ENCODE measurements at regions not wholly inside any gene's neighbourhood (a gene's known extent, or its start where the extent isn't known, plus 50 kb on each side); places are given as distances from the start of the nearest gene placed in this dataset.

GRCh38 chrX:39749728-39750127, 348.0 kb downstream of the BCOR start:
- no peaks in the 10 kb centered on the region for H3K9me3 ChIP-seq (ENCODE audit: low read length)
- H3K9me2 ChIP-seq (ENCODE audit: insufficient read depth, low read length) = no peaks in the 10 kb centered on the region
- H3K27me3 ChIP-seq (ENCODE audit: insufficient read depth, low read depth, low read length) = no peaks in the 10 kb centered on the region

GRCh38 chrX:39750256-39750790, 347.4 kb downstream of the BCOR start:
- H3K36me3 ChIP-seq (ENCODE audit: insufficient read depth, low read length) = no peaks in the 10 kb centered on the region
- H3K4me2 ChIP-seq (ENCODE audit: low read length) = no peak overlapping the region
- no peak overlapping the region for H3K4me3 ChIP-seq (ENCODE audit: low read length)
- no peak overlapping the region for H3K27ac ChIP-seq (ENCODE audit: low read length)
- no peak overlapping the region for H2AFZ ChIP-seq (ENCODE audit: low read depth, low read length)
- no peak overlapping the region for H3K9ac ChIP-seq (ENCODE audit: low read length)
- H3K27me3 ChIP-seq (ENCODE audit: insufficient read depth, low read depth, low read length) = no peaks in the 10 kb centered on the region
- H3K79me2 ChIP-seq (replicated peaks; ENCODE audit: insufficient read depth, low read length) = no peaks in the 10 kb centered on the region
- no peaks in the 10 kb centered on the region for H3K9me3 ChIP-seq (ENCODE audit: low read length)
- no peaks in the 10 kb centered on the region for H3K9me2 ChIP-seq (ENCODE audit: insufficient read depth, low read length)
- H4K20me1 ChIP-seq (ENCODE audit: insufficient read depth) = no peaks in the 10 kb centered on the region
- no peaks in the 10 kb centered on the region for H3F3A ChIP-seq (ENCODE audit: insufficient read depth, low read length, poor library complexity, severe bottlenecking)
- TF ChIP-seq CTCF (IDR thresholded peaks at IDR 0.05; ENCODE audit: poor library complexity, severe bottlenecking) = no peak

More at GRCh38 chrX:39749728-39750127, 348.0 kb downstream of the BCOR start:
- H3K4me2 ChIP-seq (ENCODE audit: low read length) = no peak overlapping the region
- TF ChIP-seq EZH2 (IDR thresholded peaks at IDR 0.05; ENCODE audit: borderline replicate concordance, insufficient read depth, low read length, poor library complexity, severe bottlenecking) (no peak), RAD21 (conservative IDR thresholded peaks at IDR 0.05) (no peak), SMC3 (conservative IDR thresholded peaks at IDR 0.05; ENCODE audit: poor library complexity) (no peak), MXI1 (conservative IDR thresholded peaks at IDR 0.05; ENCODE audit: poor library complexity, severe bottlenecking) (no peak), REST (IDR thresholded peaks at IDR 0.05; ENCODE audit: borderline replicate concordance) (no peak), EP300 (conservative IDR thresholded peaks at IDR 0.05; ENCODE audit: poor library complexity, severe bottlenecking) (no peak), POLR2AphosphoS5 (IDR thresholded peaks at IDR 0.05) (no peak), TAF1 (IDR thresholded peaks at IDR 0.05; ENCODE audit: low read depth) (no peak), CTCF (IDR thresholded peaks at IDR 0.05; ENCODE audit: poor library complexity, severe bottlenecking) (no peak)
- H3K79me2 ChIP-seq (replicated peaks; ENCODE audit: insufficient read depth, low read length) = no peaks in the 10 kb centered on the region
- no peak overlapping the region for H3K27ac ChIP-seq (ENCODE audit: low read length)
- no peaks in the 10 kb centered on the region for H3F3A ChIP-seq (ENCODE audit: insufficient read depth, low read length, poor library complexity, severe bottlenecking)
- H3K4me3 ChIP-seq (ENCODE audit: low read length) = no peak overlapping the region
- H3K36me3 ChIP-seq (ENCODE audit: insufficient read depth, low read length) = no peaks in the 10 kb centered on the region
- H3K9ac ChIP-seq (ENCODE audit: low read length) = no peak overlapping the region
- no peak overlapping the region for H2AFZ ChIP-seq (ENCODE audit: low read depth, low read length)
- no peaks in the 10 kb centered on the region for H4K20me1 ChIP-seq (ENCODE audit: insufficient read depth)
